HG02763 (cell line): ENCODE measurements at regions not wholly inside any gene's neighbourhood (a gene's known extent, or its start where the extent isn't known, plus 50 kb on each side); places are given as distances from the start of the nearest gene placed in this dataset.

Experiments
- ATAC-seq: cut with Tn5 transposase; IDR thresholded peaks from one replicate; pipeline ENCODE4 v1.9.1; 2021; ENCODE audit warnings: mild to moderate bottlenecking, moderate library complexity; ENCODE audit not compliant: unreplicated experiment

GRCh38 chr3:66592016-66592761 is 91.4 kb upstream of the LRIG1 start:
- no peak for ATAC-seq

- ATAC-seq: no peak
Measured at GRCh38 chr3:66592927-66593625, 92.3 kb upstream of the LRIG1 start.

- ATAC-seq: no peak
Measured at GRCh38 chr3:66593978-66594377, 93.2 kb upstream of the LRIG1 start.

- no peak for ATAC-seq
Measured at GRCh38 chr3:66597308-66597863, 96.6 kb upstream of the LRIG1 start.

GRCh38 chr3:66598168-66598567 is 97.3 kb upstream of the LRIG1 start:
- ATAC-seq: no peak

- ATAC-seq: no peak
Measured at GRCh38 chr3:66602237-66602636, 101.4 kb upstream of the LRIG1 start.

- no peak for ATAC-seq
Measured at GRCh38 chr3:66602691-66603090, 101.9 kb upstream of the LRIG1 start.

- no peak for ATAC-seq
Measured at GRCh38 chr3:66603151-66603611, 102.4 kb upstream of the LRIG1 start.

GRCh38 chr3:66604481-66604880 is 103.7 kb upstream of the LRIG1 start:
- no peak for ATAC-seq

GRCh38 chr3:66606126-66606525 is 105.3 kb upstream of the LRIG1 start:
- ATAC-seq: no peak

- no peak for ATAC-seq
Measured at GRCh38 chr3:66606868-66607267, 106.0 kb upstream of the LRIG1 start.

- ATAC-seq: no peak
Measured at GRCh38 chr3:66609660-66610561, 109.1 kb upstream of the LRIG1 start.

GRCh38 chr3:66610562-66610909 is 109.7 kb upstream of the LRIG1 start:
- no peak for ATAC-seq

- ATAC-seq: no peak
Measured at GRCh38 chr3:66615643-66616301, 115.0 kb upstream of the LRIG1 start.

GRCh38 chr3:66617351-66617750 is 116.5 kb upstream of the LRIG1 start:
- no peak for ATAC-seq

GRCh38 chr3:66618066-66618465 is 117.2 kb upstream of the LRIG1 start:
- no peak for ATAC-seq

GRCh38 chr3:66620296-66620695 is 119.5 kb upstream of the LRIG1 start:
- no peak for ATAC-seq

GRCh38 chr3:66622756-66623457 is 122.1 kb upstream of the LRIG1 start:
- ATAC-seq: no peak

GRCh38 chr3:66625505-66626216 is 124.8 kb upstream of the LRIG1 start:
- ATAC-seq: no peak
